Keratinocyte (primary cell): ENCODE measurements at regions not wholly inside any gene's neighbourhood (a gene's known extent, or its start where the extent isn't known, plus 50 kb on each side); places are given as distances from the start of the nearest gene placed in this dataset.

Experiments
- DNase-seq: peaks from one replicate; pipeline ENCODE4 v3.0.0-alpha.2; 2011; ENCODE audit warnings: low read depth, missing footprints, low spot score
- FAIRE-seq: peaks from 2 replicates; lab custom pipeline; 2011; peaks lifted over from hg19 to GRCh38; lab: Jason Lieb, UNC
- H2AFZ ChIP-seq: 2 replicates; pipeline ENCODE4 v1.6.0; 2012; ENCODE audit warnings: low read length, control low read depth, inconsistent platforms; ENCODE audit not compliant: control insufficient read depth
- H3K27ac ChIP-seq: 2 replicates; pipeline ENCODE4 v1.5.1; 2011; ENCODE audit warnings: low read length; ENCODE audit not compliant: control insufficient read depth, insufficient read depth
- H3K27me3 ChIP-seq: 3 replicates; pipeline ENCODE4 v1.6.0; 2011; ENCODE audit warnings: low read length; ENCODE audit not compliant: control insufficient read depth, insufficient read depth; ENCODE audit errors: extremely low read depth
- H3K36me3 ChIP-seq, 2 experiments: 2 replicates in 1 of 2; 3 replicates in 1 of 2; pipeline ENCODE4 v1.5.1; 2011; ENCODE audit warnings: low read length in 2 of 2, mild to moderate bottlenecking in 1 of 2; ENCODE audit not compliant: control insufficient read depth in 2 of 2, insufficient read depth in 2 of 2; ENCODE audit errors: extremely low read depth in 1 of 2
- H3K4me1 ChIP-seq: 3 replicates; pipeline ENCODE4 v1.5.1; 2011; ENCODE audit warnings: low read length; ENCODE audit not compliant: control insufficient read depth, insufficient read depth; ENCODE audit errors: extremely low read depth
- H3K4me2 ChIP-seq: 3 replicates; pipeline ENCODE4 v1.6.0; 2011; ENCODE audit warnings: low read depth, low read length; ENCODE audit not compliant: control insufficient read depth, insufficient read depth; ENCODE audit errors: extremely low read depth
- H3K4me3 ChIP-seq, 3 experiments: fragments of 200-600 bp in 1 of 3; sonication (generic) in 1 of 3; 2 replicates in 2 of 3; 3 replicates in 1 of 3; pipeline ENCODE4 v1.5.1; 2011 to 2016; ENCODE audit warnings: low read length in 3 of 3, mild to moderate bottlenecking in 3 of 3, control low read depth in 2 of 3, inconsistent platforms in 1 of 3, low read depth in 1 of 3, mixed read lengths in 1 of 3, mixed run types in 1 of 3, moderate library complexity in 1 of 3; ENCODE audit not compliant: control insufficient read depth in 2 of 3, insufficient read depth in 2 of 3; ENCODE audit errors: extremely low read depth in 1 of 3
- H3K79me2 ChIP-seq: 2 replicates; pipeline ENCODE4 v1.6.0; 2012; ENCODE audit warnings: low read length; ENCODE audit not compliant: control insufficient read depth, insufficient read depth
- H3K9ac ChIP-seq: 3 replicates; pipeline ENCODE4 v1.6.0; 2011; ENCODE audit warnings: low read length; ENCODE audit not compliant: control insufficient read depth, insufficient read depth; ENCODE audit errors: extremely low read depth
- H3K9me1 ChIP-seq: 3 replicates; pipeline ENCODE4 v1.6.0; 2011; ENCODE audit warnings: low read length; ENCODE audit not compliant: control insufficient read depth, insufficient read depth; ENCODE audit errors: extremely low read depth
- H3K9me3 ChIP-seq: 2 replicates; pipeline ENCODE4 v1.5.1; 2012; ENCODE audit warnings: low read depth, low read length; ENCODE audit not compliant: control insufficient read depth
- H4K20me1 ChIP-seq: 3 replicates; pipeline ENCODE4 v1.6.0; 2011; ENCODE audit warnings: low read length; ENCODE audit not compliant: control insufficient read depth, insufficient read depth; ENCODE audit errors: extremely low read depth
- EZH2 ChIP-seq: IDR thresholded peaks from one replicate; pipeline ENCODE4 v1.6.1; 2012; ENCODE audit warnings: inconsistent platforms, mild to moderate bottlenecking, low read length, moderate library complexity
- dilution Hi-C: fragments of 300-500 bp; cut with MboI; formaldehyde crosslinking; loops from one replicate; pipeline ENCODE4 v1.7.0; 2020; ENCODE audit warnings: low sequenced_read_pairs; ENCODE audit not compliant: extremely low pct_ligation_motif_present
- TF ChIP-seq, protein P1 (sequence below), 3 experiments: IDR thresholded peaks in 1 of 3; conservative IDR thresholded peaks in 1 of 3; optimal IDR thresholded peaks in 1 of 3; 2 replicates in 2 of 3; 3 replicates in 1 of 3; pipeline versions ENCODE3 to v1.5.1; 2011; ENCODE audit warnings: low read length in 3 of 3, mild to moderate bottlenecking in 3 of 3, moderate library complexity in 2 of 3, control low read depth in 1 of 3, inconsistent platforms in 1 of 3; ENCODE audit not compliant: insufficient read depth in 2 of 3; ENCODE audit errors: extremely low read depth in 1 of 3

DNA sequence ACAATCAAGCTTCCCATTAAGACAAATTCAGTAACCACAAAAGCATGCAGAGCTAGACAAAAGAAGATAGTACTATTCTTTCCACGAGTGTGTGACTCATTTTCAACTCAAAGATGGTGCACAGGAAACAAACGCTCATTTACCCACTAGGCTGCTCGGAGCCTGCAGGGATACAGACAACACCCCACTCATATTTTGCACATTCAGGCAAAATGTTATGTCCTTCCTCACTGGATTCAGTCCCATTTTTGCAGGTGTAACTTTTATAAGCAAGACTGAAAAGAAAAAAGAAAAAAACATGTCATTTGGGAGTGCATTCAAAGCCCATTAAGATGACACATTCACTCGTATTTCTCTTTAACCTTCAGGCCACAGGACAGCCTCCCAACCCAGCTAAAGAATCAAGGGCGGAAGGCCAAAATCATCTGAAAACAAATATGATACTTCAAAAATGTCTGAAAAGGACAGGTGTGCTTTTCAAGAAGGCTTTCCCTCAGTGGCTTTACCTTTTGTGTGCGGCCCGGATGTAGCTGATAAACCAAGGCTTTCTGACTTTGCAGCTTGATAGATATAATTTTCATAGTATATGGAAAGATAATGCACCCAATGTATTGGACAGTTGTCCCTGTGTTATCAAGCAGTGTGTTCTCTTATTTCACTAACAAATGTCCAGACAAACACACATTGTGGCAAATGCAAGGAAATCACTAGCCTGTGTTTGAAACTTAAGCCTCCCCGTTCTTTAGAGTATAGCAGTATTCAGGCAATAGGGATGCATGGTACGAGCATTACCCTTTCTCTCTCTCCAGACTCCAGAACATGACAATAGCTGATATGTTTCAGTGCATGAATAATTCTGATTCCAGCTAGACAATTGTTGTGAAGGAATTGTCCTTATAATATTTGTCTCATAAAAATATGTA lies 147.8 kb upstream of the KRR1 start:
- H3K27me3 ChIP-seq: no peaks in the 10 kb centered on the region
- H3K79me2 ChIP-seq: no peaks in the 10 kb centered on the region
- TF ChIP-seq, protein P1, sequence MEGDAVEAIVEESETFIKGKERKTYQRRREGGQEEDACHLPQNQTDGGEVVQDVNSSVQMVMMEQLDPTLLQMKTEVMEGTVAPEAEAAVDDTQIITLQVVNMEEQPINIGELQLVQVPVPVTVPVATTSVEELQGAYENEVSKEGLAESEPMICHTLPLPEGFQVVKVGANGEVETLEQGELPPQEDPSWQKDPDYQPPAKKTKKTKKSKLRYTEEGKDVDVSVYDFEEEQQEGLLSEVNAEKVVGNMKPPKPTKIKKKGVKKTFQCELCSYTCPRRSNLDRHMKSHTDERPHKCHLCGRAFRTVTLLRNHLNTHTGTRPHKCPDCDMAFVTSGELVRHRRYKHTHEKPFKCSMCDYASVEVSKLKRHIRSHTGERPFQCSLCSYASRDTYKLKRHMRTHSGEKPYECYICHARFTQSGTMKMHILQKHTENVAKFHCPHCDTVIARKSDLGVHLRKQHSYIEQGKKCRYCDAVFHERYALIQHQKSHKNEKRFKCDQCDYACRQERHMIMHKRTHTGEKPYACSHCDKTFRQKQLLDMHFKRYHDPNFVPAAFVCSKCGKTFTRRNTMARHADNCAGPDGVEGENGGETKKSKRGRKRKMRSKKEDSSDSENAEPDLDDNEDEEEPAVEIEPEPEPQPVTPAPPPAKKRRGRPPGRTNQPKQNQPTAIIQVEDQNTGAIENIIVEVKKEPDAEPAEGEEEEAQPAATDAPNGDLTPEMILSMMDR (optimal IDR thresholded peaks at IDR 0.05 in 1 of 3, IDR thresholded peaks at IDR 0.05 in 1 of 3, conservative IDR thresholded peaks at IDR 0.05 in 1 of 3; ENCODE audit: extremely low read depth in 1 of 3, insufficient read depth in 2 of 3, low read length in 3 of 3): no peak
- TF ChIP-seq EZH2: no peak
- peak overlapping the region; percentile 48 for H3K4me2 ChIP-seq
- FAIRE-seq (peak; percentile 86), DNase-seq (peak; percentile 49)
- peak overlapping the region; percentile 64 for H3K9ac ChIP-seq
- no peaks in the 10 kb centered on the region for H3K9me3 ChIP-seq
- no peak overlapping the region for H2AFZ ChIP-seq
- H4K20me1 ChIP-seq: no peaks in the 10 kb centered on the region
- dilution Hi-C loops: no loop called here
- peak overlapping the region in 1 of 3 experiments; percentile 15 for H3K4me3 ChIP-seq
- peaks cover 60% of the 10 kb centered on the region for H3K4me1 ChIP-seq
- peak overlapping the region; percentile 92 for H3K27ac ChIP-seq
- H3K9me1 ChIP-seq: no peaks in the 10 kb centered on the region
- no peaks in the 10 kb centered on the region for H3K36me3 ChIP-seq

DNA sequence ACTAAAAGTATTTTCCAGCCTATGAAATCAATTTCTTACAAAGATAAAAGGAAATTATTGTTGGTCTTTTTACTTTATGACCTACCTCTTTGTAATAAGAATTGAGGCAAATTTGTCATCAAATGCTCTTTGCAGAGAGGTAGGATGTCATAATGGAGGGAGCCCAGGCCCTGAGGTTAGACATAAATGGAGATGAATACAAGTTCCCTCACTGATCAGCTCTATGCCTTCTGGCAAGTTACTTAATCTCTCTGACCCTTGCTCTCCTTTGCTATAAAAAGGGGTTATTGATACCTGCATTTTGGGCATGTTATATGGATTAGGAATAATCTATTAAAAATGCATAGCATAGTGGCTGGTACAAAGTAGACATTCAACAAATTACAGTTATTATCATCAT lies 146.9 kb upstream of the KRR1 start:
- dilution Hi-C loops: no loop called here
- H3K4me3 ChIP-seq: no peak overlapping the region
- FAIRE-seq (no peak), DNase-seq (no peak)
- H2AFZ ChIP-seq: no peak overlapping the region
- no peaks in the 10 kb centered on the region for H3K79me2 ChIP-seq
- TF ChIP-seq EZH2: no peak
- TF ChIP-seq, protein P1 (optimal IDR thresholded peaks at IDR 0.05 in 1 of 3, IDR thresholded peaks at IDR 0.05 in 1 of 3, conservative IDR thresholded peaks at IDR 0.05 in 1 of 3; ENCODE audit: extremely low read depth in 1 of 3, insufficient read depth in 2 of 3, low read length in 3 of 3): no peak
- H3K9me3 ChIP-seq: no peaks in the 10 kb centered on the region
- peak overlapping the region; percentile 92 for H3K27ac ChIP-seq
- no peaks in the 10 kb centered on the region for H3K9me1 ChIP-seq
- no peaks in the 10 kb centered on the region for H3K36me3 ChIP-seq
- H3K27me3 ChIP-seq: no peaks in the 10 kb centered on the region
- H3K4me1 ChIP-seq: peaks cover 60% of the 10 kb centered on the region
- no peaks in the 10 kb centered on the region for H4K20me1 ChIP-seq
- H3K9ac ChIP-seq: peak overlapping the region; percentile 51
- H3K4me2 ChIP-seq: peak overlapping the region; percentile 17
